Naive thymus-derived CD4-positive, alpha-beta T cell (primary cell): ENCODE measurements at regions not wholly inside any gene's neighbourhood (a gene's known extent, or its start where the extent isn't known, plus 50 kb on each side); places are given as distances from the start of the nearest gene placed in this dataset.

Source experiments
- ATAC-seq: fragments of 150-1000 bp; cut with Tn5 transposase; 2 replicates; pipeline ENCODE4 v1.10.0; 2021; ENCODE audit warnings: mild to moderate bottlenecking, moderate library complexity
- CTCF ChIA-PET: fragments of 350-600 bp; sonication (Branson Sonifier 250); formaldehyde crosslinking; loops from one replicate; lab custom pipeline; 2021; ENCODE audit warnings: antibody characterized with exemption; lab: Charles Lee
- POLR2A ChIA-PET: fragments of 350-600 bp; sonication (Branson Sonifier 250); formaldehyde crosslinking; loops from one replicate; lab custom pipeline; 2021; ENCODE audit warnings: antibody characterized with exemption, inconsistent platforms; lab: Charles Lee
- DNase-seq, 9 donors: peaks; one replicate each; pipeline versions ENCODE4 v3.0.0 to v3.0.0-alpha.2; 2020 to 2022; ENCODE audit warnings: mixed read lengths in 1 of 9
- H3K27ac ChIP-seq: one replicate; pipeline ENCODE4 v1.7.0; 2013; ENCODE audit warnings: mild to moderate bottlenecking, low read depth, low read length, moderate library complexity
- H3K27me3 ChIP-seq, 2 donors: one replicate each; pipeline ENCODE4 v1.7.0; 2013; ENCODE audit warnings: low read length in 2 of 2, mild to moderate bottlenecking in 2 of 2, moderate library complexity in 2 of 2; ENCODE audit not compliant: control insufficient read depth in 2 of 2, insufficient read depth in 2 of 2
- H3K36me3 ChIP-seq, 3 experiments: 1 replicate in 2 of 3; 2 replicates in 1 of 3; pipeline ENCODE4 v1.7.0; 2013; ENCODE audit warnings: low read length in 3 of 3, mild to moderate bottlenecking in 3 of 3, moderate library complexity in 1 of 3; ENCODE audit not compliant: insufficient read depth in 3 of 3, control insufficient read depth in 2 of 3
- H3K4me1 ChIP-seq, 2 donors: one replicate each; pipeline ENCODE4 v1.7.0; 2013; ENCODE audit warnings: low read length in 2 of 2, mild to moderate bottlenecking in 2 of 2, moderate library complexity in 1 of 2; ENCODE audit not compliant: control insufficient read depth in 2 of 2, insufficient read depth in 2 of 2
- H3K4me3 ChIP-seq: 2 replicates; pipeline ENCODE4 v1.7.0; 2013; ENCODE audit warnings: mild to moderate bottlenecking, low read length
- H3K9me3 ChIP-seq, 3 experiments: 1 replicate in 2 of 3; 2 replicates in 1 of 3; pipeline ENCODE4 v1.7.0; 2013; ENCODE audit warnings: low read length in 3 of 3; ENCODE audit not compliant: control insufficient read depth in 2 of 3
- H3K27ac Mint-ChIP-seq, 9 donors: one replicate each; pipeline ENCODE4 v1.8.0; 2020 to 2022; ENCODE audit warnings: mixed read lengths in 9 of 9, mild to moderate bottlenecking in 8 of 9, moderate library complexity in 5 of 9, inconsistent platforms in 2 of 9
- H3K27me3 Mint-ChIP-seq, 5 donors: one replicate each; pipeline ENCODE4 v1.8.0; 2021 to 2022; ENCODE audit warnings: mixed read lengths in 5 of 5, mild to moderate bottlenecking in 1 of 5
- H3K36me3 Mint-ChIP-seq, 5 donors: one replicate each; pipeline ENCODE4 v1.8.0; 2020 to 2022; ENCODE audit warnings: mixed read lengths in 5 of 5, mild to moderate bottlenecking in 3 of 5, inconsistent platforms in 1 of 5
- H3K4me1 Mint-ChIP-seq, 7 donors: one replicate each; pipeline ENCODE4 v1.8.0; 2020 to 2022; ENCODE audit warnings: mixed read lengths in 7 of 7, mild to moderate bottlenecking in 3 of 7, inconsistent platforms in 1 of 7
- H3K4me3 Mint-ChIP-seq, 10 donors: one replicate each; pipeline ENCODE4 v1.8.0; 2020 to 2022; ENCODE audit warnings: mild to moderate bottlenecking in 10 of 10, mixed read lengths in 10 of 10, moderate library complexity in 6 of 10, inconsistent platforms in 2 of 10
- H3K9me3 Mint-ChIP-seq, 11 donors: one replicate each; pipeline ENCODE4 v1.8.0; 2020 to 2022; ENCODE audit warnings: mixed read lengths in 11 of 11, mild to moderate bottlenecking in 4 of 11, inconsistent platforms in 1 of 11, moderate library complexity in 1 of 11
- intact Hi-C, 2 donors: fragments of 100-400 bp; cut with micrococcal nuclease; formaldehyde crosslinking; loops; one replicate each; pipeline ENCODE4 v1.15.1; 2023

DNA sequence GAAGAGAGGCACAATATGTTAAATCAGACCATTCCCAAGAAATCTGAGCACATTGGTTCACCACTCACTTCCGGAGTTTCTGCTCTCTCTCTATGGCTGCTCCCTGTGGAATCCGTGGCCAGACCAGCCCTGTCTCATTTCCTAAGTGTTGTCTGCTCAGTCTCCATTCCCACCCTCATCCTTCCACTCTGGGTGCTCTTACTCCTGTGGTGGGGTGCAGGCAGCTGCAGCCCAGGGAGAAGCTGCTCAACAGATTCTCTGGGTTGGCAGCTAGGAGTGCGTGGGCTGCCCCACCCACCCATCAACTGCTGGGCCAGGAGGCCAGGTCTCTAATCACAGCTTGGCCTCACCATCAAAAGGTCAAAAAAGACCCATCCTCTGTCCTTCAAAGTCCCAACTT, 98.3 kb downstream of the ARL4C start:
- no peak for ATAC-seq
- peaks cover 0 to 26% (median 0%) of the 10 kb centered on the region in 5 donors for H3K36me3 Mint-ChIP-seq
- H3K9me3 ChIP-seq: no peaks in the 10 kb centered on the region
- H3K4me1 ChIP-seq: peaks cover 16 to 43% of the 10 kb centered on the region in 2 donors
- H3K27ac ChIP-seq: no peak overlapping the region
- H3K27me3 Mint-ChIP-seq: no peaks in the 10 kb centered on the region
- CTCF ChIA-PET: interaction anchor here (1.8 kb wide), 1 partner anchor 12 kb away, joined by 6 read pairs; no protein-coding TSS in a partner anchor
- no peaks in the 10 kb centered on the region for H3K27me3 ChIP-seq
- no peak overlapping the region for H3K4me3 ChIP-seq
- peaks cover 0 to 9% (median 0%) of the 10 kb centered on the region in 11 donors for H3K9me3 Mint-ChIP-seq
- POLR2A ChIA-PET: no interaction called here
- intact Hi-C loops: no loop called here
- no peaks in the 10 kb centered on the region for H3K36me3 ChIP-seq
- peaks cover 26 to 80% (median 73%) of the 10 kb centered on the region in 7 donors for H3K4me1 Mint-ChIP-seq
- DNase-seq: no peak
- H3K27ac Mint-ChIP-seq: peak overlapping the region in 5 of 9 donors; percentile 19 to 80 (median 51)
- peak overlapping the region in 1 of 10 donors; percentile 5 for H3K4me3 Mint-ChIP-seq

DNA sequence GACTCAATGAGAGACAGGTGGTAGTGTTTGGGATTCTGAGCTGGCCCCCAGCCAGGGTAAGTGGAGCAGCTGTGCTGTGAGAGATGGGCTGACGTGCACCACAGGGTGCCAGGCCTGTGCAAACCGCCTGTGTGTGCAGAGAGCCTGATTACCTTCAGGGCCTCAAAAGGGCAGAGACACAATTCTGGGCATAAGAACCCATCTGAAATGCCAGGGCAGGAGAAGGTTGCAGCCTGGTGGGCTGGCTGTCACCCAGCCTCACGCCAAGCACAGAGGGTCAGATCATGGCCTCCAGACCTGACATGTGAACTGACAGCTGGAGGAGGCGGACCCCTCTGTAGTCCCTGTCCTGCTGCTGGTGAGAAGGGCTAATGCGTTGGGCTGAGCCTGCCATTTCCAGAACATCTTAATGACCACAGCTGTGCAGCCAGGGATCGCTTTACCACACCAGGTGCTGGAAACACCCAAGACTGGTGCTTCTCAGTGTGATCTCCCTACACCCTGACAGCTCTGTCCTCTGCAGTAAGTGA, 100.9 kb downstream of the ARL4C start:
- H3K27me3 Mint-ChIP-seq: no peaks in the 10 kb centered on the region
- peaks cover 0 to 6% (median 0%) of the 10 kb centered on the region in 11 donors for H3K9me3 Mint-ChIP-seq
- H3K27me3 ChIP-seq: no peaks in the 10 kb centered on the region
- POLR2A ChIA-PET: interaction anchor here (0.6 to 2.0 kb wide), 12 partner anchors 11 to 101 kb away, joined by 3 to 7 read pairs (median 4); partner anchors contain the start of gene ARL4C
- H3K27ac Mint-ChIP-seq: peak overlapping the region in 8 of 9 donors; percentile 48 to 98 (median 94)
- H3K27ac ChIP-seq: no peak overlapping the region
- ATAC-seq: no peak
- no peaks in the 10 kb centered on the region for H3K36me3 ChIP-seq
- DNase-seq: no peak
- no peaks in the 10 kb centered on the region for H3K9me3 ChIP-seq
- peak overlapping the region in 8 of 10 donors; percentile 27 to 84 (median 46) for H3K4me3 Mint-ChIP-seq
- intact Hi-C loops: no loop called here
- H3K36me3 Mint-ChIP-seq: peaks cover 0 to 18% (median 0%) of the 10 kb centered on the region in 5 donors
- peaks cover 21 to 60% of the 10 kb centered on the region in 2 donors for H3K4me1 ChIP-seq
- CTCF ChIA-PET: interaction anchor here (0.6 to 1.3 kb wide), 4 partner anchors 8 to 60 kb away, joined by 3 to 6 read pairs (median 4); no protein-coding TSS in a partner anchor
- H3K4me1 Mint-ChIP-seq: peaks cover 39 to 83% (median 79%) of the 10 kb centered on the region in 7 donors
- no peak overlapping the region for H3K4me3 ChIP-seq

DNA sequence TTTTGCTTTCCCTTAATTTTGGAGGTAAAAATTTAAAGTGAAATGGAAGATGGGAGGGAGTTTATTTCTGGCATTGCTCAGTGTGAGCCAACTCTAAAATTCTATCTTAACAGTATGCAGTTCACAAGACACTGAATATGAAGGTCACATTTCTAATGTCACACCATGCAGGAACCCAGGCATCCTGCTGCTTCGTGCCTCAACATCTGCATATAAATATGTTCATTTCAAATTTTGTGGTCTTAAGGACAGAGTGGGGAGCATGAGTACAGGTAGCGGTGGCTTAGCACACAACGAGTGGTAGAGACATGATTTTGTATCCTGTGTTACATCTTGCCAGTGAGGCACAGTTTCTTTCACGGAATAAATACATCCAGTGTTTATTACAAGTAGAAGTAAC, 102.4 kb downstream of the ARL4C start:
- H3K4me3 Mint-ChIP-seq: peak overlapping the region; percentile 14 to 85 (median 74)
- intact Hi-C loops: loop anchor here in 1 of 2 donors (5.0 kb wide), 1 partner anchor 87 kb away; no protein-coding TSS in a partner anchor
- no peaks in the 10 kb centered on the region for H3K27me3 Mint-ChIP-seq
- Histone ChIP-seq H3K9me3 (no peaks in the 10 kb centered on the region), H3K36me3 (no peaks in the 10 kb centered on the region), H3K27ac (peak overlapping the region; percentile 60), H3K4me3 (no peak overlapping the region), H3K27me3 (no peaks in the 10 kb centered on the region), H3K4me1 (peaks cover 21 to 57% of the 10 kb centered on the region in 2 donors)
- H3K9me3 Mint-ChIP-seq: peaks cover 0 to 4% (median 0%) of the 10 kb centered on the region in 11 donors
- no peak for ATAC-seq
- peak overlapping the region; percentile 30 to 98 (median 95) for H3K27ac Mint-ChIP-seq
- peaks cover 0 to 15% (median 0%) of the 10 kb centered on the region in 5 donors for H3K36me3 Mint-ChIP-seq
- CTCF ChIA-PET: no interaction called here
- no peak for DNase-seq
- peaks cover 38 to 82% (median 72%) of the 10 kb centered on the region in 7 donors for H3K4me1 Mint-ChIP-seq
- POLR2A ChIA-PET: interaction anchor here (0.9 to 2.0 kb wide), 7 partner anchors 12 to 52 kb away, joined by 3 to 6 read pairs (median 4); no protein-coding TSS in a partner anchor

DNA sequence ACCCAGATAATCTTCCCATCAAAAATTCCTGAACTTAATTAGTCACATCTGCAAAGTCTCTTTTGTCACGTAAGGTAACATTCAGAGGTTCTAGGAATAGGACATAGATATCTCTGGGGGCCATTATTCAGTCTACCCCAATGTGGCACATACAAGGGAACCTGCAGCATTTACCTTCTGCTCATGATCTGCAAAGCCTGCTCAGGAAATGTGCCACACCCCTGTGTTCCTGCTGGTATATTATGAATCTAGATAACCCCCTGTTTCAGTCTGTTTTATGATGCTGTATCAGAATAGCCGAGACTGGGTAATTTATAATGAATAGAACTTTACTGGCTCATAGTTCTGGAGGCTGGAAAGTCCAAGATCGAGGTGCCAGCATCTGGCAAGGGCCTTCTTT, 103.5 kb downstream of the ARL4C start:
- peak overlapping the region; percentile 60 for H3K27ac ChIP-seq
- H3K4me1 ChIP-seq: peaks cover 21 to 54% of the 10 kb centered on the region in 2 donors
- CTCF ChIA-PET: interaction anchor here (1.2 kb wide), 1 partner anchor 90 kb away, joined by 3 read pairs; no protein-coding TSS in a partner anchor

DNA sequence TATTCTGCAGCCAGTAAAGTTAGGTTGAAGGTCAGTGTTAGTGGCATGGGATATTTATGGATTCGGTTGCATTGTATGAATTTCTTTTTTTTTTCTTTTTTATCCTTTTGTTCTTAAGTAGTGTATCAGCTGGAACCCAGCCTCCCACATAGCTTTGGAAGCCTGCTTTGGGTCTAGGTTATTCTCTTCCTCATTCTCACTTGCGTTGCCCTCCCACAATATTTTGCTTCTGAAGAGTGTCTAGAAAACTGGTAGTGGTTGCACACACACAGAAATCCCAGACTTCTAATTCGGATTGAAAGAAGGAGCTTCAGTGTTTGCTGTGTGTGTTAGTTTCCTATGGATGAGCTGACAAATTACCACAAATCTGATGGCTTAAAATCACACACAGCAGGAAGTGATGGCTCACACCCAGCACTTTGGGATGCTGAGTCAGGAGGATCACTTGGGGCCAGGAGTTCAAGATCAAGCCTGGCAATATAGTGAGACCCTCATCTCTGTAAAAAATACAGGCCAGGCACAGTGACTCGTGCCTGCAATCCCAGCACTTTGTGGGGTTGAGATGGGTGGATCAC, 104.8 kb downstream of the ARL4C start:
- Histone ChIP-seq H3K4me1 (peaks cover 21 to 53% of the 10 kb centered on the region in 2 donors), H3K27ac (peak overlapping the region; percentile 53), H3K36me3 (no peaks in the 10 kb centered on the region), H3K27me3 (no peaks in the 10 kb centered on the region), H3K9me3 (no peaks in the 10 kb centered on the region), H3K4me3 (no peak overlapping the region)
- Mint-ChIP-seq H3K36me3 (peaks cover 0 to 16% (median 3%) of the 10 kb centered on the region in 5 donors), H3K9me3 (peaks cover 0 to 13% (median 0%) of the 10 kb centered on the region in 11 donors), H3K4me1 (peaks cover 34 to 73% (median 65%) of the 10 kb centered on the region in 7 donors), H3K27ac (peak overlapping the region; percentile 17 to 98 (median 94)), H3K27me3 (no peaks in the 10 kb centered on the region), H3K4me3 (peak overlapping the region in 9 of 10 donors; percentile 35 to 84 (median 46))
- ChIA-PET POLR2A (interaction anchor here (0.6 to 2.0 kb wide), 7 partner anchors 12 to 103 kb away, joined by 3 to 8 read pairs (median 4); no protein-coding TSS in a partner anchor), CTCF (interaction anchor here (0.7 to 1.3 kb wide), 7 partner anchors 20 to 106 kb away, joined by 3 to 4 read pairs (median 3); no protein-coding TSS in a partner anchor)
- DNase-seq: no peak
- intact Hi-C loops: loop anchor here in 1 of 2 donors (2.0 to 5.0 kb wide), 2 partner anchors 15 to 85 kb away; no protein-coding TSS in a partner anchor
- ATAC-seq: no peak

More for the DNA sequence above, 103.5 kb downstream of the ARL4C start:
- Mint-ChIP-seq H3K27ac (peak overlapping the region; percentile 65 to 98 (median 95)), H3K9me3 (peaks cover 0 to 9% (median 0%) of the 10 kb centered on the region in 11 donors), H3K36me3 (peaks cover 0 to 16% (median 0%) of the 10 kb centered on the region in 5 donors), H3K4me1 (peaks cover 34 to 82% (median 70%) of the 10 kb centered on the region in 7 donors), H3K27me3 (no peaks in the 10 kb centered on the region), H3K4me3 (peak overlapping the region; percentile 66 to 86 (median 80))
- peak in 6 of 9 donors; percentile 24 to 45 (median 34) for DNase-seq
- H3K9me3 ChIP-seq: no peaks in the 10 kb centered on the region
- POLR2A ChIA-PET: interaction anchor here (0.8 to 2.0 kb wide), 4 partner anchors 13 to 1024 kb away, joined by 3 to 8 read pairs (median 5); no protein-coding TSS in a partner anchor
- intact Hi-C loops: loop anchor here in 1 of 2 donors (1.0 to 5.0 kb wide), 7 partner anchors 13 to 258 kb away; no protein-coding TSS in a partner anchor
- H3K36me3 ChIP-seq: no peaks in the 10 kb centered on the region
- peak; percentile 32 for ATAC-seq
- H3K4me3 ChIP-seq: peak overlapping the region; percentile 35
- H3K27me3 ChIP-seq: no peaks in the 10 kb centered on the region

DNA sequence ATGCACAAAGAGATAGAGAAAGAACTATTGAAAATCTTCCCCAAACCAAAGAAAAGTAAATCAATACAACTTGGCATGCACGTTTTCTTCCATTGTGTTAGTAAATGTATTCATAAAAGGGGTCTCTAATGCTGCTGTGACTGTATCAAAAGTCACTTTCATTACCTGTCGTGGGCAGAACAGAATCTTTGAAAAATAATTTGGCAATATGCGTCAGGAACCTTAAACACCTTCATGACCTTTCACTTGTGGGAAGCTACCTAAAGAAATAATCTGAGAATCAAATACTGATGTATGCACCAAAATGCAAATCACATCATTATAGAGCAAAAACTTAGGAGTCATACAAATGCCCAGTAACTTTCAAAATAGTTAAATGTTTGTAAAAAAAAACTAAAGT, 105.3 kb downstream of the ARL4C start:
- H3K27me3 Mint-ChIP-seq: no peaks in the 10 kb centered on the region
- Histone ChIP-seq H3K27me3 (no peaks in the 10 kb centered on the region), H3K9me3 (no peaks in the 10 kb centered on the region), H3K4me3 (no peak overlapping the region), H3K27ac (no peak overlapping the region), H3K36me3 (no peaks in the 10 kb centered on the region), H3K4me1 (peaks cover 21 to 53% of the 10 kb centered on the region in 2 donors)
- no peak for ATAC-seq
- peaks cover 34 to 70% (median 64%) of the 10 kb centered on the region in 7 donors for H3K4me1 Mint-ChIP-seq
- peaks cover 0 to 17% (median 3%) of the 10 kb centered on the region in 5 donors for H3K36me3 Mint-ChIP-seq
- DNase-seq: no peak
- ChIA-PET CTCF (interaction anchor here (1.2 to 1.3 kb wide), 3 partner anchors 29 to 106 kb away, joined by 3 to 4 read pairs (median 4); no protein-coding TSS in a partner anchor), POLR2A (interaction anchor here (0.5 to 2.0 kb wide), 7 partner anchors 11 to 102 kb away, joined by 3 to 8 read pairs (median 4); no protein-coding TSS in a partner anchor)
- peak overlapping the region in 8 of 9 donors; percentile 17 to 98 (median 94) for H3K27ac Mint-ChIP-seq
- H3K9me3 Mint-ChIP-seq: peaks cover 0 to 13% (median 0%) of the 10 kb centered on the region in 11 donors
- intact Hi-C loops: loop anchor here in 1 of 2 donors (2.0 to 5.0 kb wide), 2 partner anchors 15 to 84 kb away; no protein-coding TSS in a partner anchor
- H3K4me3 Mint-ChIP-seq: peak overlapping the region in 6 of 10 donors; percentile 38 to 84 (median 48)
